GM04503 (cell line): ENCODE measurements at regions not wholly inside any gene's neighbourhood (a gene's known extent, or its start where the extent isn't known, plus 50 kb on each side); places are given as distances from the start of the nearest gene placed in this dataset.
"Not testable (repeated sequence)": the region's sequence is repeated elsewhere in the genome, so short reads cannot be mapped to it uniquely, and the experiment has no call there.

Source experiments
- DNase-seq: peaks from one replicate; pipeline ENCODE4 v3.0.0-alpha.2; 2012; ENCODE audit warnings: low read depth

DNA sequence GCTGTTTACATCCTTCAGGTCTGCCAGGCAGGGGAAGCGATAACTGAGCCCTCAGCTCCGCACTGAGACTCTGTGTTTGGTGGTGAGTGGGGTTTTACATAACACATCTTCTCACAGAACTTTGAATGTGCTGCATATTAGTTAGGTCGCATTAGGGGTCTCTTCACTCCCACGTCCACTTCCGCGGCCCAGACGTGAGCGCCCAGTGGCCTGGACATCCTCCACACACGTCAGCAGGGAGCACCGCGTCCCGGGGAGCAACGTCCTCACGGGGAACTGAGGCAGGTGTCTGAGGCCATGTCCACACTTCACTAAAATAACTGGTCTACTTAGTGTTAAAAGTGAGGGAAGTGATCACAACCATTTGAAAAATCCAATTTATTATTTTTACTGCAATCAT is 100.4 kb upstream of the SATB2 start:
- no peak for DNase-seq

DNA sequence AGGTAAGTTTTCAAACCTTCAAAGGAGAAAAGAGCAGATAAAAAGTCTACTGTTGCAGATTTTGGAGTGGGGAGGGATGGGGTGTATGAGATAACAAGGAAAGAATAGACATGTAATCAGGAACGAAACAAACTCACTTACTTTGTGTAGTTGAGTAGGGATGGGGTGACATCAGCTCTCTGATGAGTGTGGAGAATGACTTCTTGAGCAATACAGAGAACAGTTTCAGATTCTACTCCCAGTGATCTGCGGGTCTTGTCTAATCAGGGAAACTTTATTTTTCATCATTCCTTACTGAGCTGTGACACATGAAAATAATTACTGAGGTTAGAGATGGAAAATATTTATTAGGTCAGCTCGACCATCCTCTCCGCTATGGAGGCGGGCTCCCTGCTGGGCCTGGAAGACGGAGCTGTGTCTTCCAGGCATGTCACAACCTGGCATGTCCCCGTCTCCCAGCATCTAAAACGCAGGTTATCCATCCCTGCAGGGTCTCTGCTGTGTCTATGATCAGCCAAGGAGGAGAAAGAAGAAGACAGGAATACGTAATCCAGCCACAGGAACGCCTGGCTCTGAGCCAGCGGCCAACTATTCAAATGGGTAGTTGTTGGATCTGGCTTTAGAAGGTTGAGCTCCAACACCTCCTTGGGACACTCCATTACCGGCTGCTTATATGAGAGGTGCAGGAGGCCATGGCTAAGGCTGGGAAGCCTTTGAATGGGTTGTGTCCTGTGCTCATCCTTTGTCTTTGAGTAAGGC is 99.0 kb upstream of the SATB2 start:
- DNase-seq = peak; percentile 1

DNA sequence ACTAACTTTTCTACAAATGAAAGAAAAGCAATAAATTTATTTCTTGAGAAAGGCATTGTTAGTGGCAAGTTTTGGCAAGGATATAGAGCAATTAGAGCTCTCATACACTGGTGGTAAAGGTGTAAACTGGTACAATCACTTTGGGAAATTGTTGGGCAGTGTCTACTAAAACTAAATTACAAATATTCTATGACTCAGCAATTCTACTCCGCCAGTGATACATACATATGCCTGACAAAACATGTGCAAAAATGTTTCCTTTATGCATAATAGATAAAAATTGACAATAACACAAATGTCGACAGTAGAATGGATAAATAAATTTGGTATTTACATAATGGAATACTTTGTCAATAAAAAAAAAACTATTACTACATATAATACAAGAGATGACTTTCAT is 96.3 kb upstream of the SATB2 start:
- no peak for DNase-seq

DNA sequence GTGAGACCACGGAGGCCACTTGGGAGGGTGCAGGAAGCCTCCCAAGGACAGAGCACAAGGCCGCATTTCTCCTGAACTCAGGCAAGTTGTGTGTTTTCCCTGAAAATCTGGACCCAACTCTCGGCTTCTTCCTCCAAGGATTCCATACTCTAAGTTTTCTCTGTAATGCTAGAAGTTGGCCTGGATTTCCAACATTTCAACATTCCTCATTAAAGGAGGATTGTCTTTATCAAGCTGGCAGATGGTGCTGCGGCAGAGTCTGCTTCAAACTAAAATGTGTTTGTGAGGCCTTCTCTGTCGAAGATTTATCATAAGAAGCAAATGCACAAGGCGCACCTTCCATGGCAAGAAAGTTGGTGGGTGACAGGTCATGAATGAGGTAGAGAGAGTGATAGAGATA is 94.4 kb upstream of the SATB2 start:
- no peak for DNase-seq

DNA sequence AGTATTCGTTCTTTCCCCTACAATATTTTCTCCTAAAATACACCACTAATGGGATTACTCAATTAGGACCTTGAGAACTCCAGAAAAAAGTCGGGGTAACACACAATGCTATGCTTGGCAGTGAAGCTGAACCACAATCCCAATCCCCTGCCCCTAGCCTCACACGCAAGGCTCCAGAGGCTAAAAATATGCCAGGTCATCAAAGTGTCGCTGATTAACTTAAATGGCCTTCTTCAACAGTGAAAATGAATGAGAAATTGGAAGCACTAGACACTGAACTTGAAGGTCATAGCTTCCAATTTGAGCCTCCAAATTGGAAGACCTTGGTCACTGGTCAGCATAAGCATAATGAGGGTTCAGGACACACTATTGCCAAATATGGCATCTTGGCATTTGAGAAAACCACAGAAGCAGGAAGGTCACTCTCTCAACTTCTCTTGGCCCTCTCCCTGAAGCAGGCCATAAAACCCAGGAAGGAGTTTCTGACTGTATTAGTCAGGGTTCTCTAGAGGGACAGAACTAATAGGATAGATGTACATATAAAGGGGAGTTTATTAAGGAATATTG is 86.0 kb upstream of the SATB2 start:
- peak; percentile 3 for DNase-seq

DNA sequence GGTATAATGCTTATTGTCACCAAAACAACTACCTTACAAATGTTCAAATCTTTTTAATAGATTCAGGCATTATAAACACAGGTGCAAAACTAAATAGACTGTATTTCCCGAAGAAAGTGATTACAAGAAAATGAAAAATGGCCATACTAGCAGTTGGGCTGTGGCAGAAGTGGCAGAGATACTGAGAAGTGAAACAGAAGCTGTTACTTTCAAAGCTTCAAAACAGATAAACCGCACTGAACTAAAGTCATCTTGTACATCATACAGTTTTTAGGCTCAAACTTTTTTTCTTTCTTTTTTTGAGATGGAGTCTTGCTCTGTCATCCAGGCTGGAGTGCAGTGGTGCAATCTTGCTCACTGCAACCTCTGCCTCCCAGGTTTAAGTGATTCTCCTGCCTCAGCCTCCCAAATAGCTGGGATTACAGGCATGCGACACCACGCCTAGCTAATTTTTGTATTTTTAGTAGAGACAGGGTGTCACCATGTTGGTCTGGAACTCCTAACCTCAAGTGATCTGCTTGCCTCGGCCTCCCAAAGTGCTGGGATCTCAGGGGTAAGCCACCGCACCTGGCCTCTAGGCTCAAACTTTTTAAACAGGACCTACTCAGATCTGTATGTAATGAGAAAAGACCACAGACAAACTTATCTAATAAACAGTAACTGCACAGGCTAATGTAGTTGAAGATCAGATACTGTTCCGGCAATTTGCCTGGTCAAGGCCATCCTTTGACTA is 77.9 kb upstream of the SATB2 start:
- no peak for DNase-seq

DNA sequence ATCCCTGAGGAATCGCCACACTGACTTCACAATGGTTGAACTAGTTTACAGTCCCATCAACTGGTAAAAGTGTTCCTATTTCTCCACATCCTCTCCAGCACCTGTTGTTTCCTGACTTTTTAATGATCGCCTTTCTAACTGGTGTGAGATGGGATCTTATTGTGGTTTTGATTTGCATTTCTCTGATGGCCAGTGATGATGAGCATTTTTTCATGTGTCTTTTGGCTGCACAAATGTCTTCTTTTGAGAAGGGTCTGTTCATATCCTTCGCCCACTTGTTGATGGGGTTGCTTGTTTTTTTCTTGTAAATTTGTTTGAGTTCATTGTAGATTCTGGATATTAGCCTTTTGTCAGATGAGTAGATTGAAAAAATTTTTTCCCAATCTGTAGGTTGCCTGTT is 76.1 kb upstream of the SATB2 start:
- DNase-seq = not testable (repeated sequence)

DNA sequence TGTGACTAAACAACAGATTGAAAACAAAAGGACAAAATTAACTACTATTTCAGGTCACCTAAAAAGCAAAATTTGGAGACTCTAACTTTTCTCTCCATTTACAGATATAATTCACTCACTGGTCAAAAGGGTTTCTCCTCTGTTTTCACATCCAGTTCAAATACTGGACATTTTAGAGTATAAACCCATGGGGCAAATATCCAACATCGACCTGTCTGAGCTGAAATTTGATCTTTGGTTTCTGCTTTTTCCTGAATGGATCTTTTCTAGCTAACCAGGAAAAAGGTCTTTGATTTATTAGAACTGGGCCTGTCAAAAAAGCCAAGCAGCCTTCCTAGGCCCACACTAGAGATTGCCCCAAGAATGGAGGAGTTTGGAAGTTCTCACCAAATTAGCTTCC is 69.3 kb upstream of the SATB2 start:
- DNase-seq = no peak

DNA sequence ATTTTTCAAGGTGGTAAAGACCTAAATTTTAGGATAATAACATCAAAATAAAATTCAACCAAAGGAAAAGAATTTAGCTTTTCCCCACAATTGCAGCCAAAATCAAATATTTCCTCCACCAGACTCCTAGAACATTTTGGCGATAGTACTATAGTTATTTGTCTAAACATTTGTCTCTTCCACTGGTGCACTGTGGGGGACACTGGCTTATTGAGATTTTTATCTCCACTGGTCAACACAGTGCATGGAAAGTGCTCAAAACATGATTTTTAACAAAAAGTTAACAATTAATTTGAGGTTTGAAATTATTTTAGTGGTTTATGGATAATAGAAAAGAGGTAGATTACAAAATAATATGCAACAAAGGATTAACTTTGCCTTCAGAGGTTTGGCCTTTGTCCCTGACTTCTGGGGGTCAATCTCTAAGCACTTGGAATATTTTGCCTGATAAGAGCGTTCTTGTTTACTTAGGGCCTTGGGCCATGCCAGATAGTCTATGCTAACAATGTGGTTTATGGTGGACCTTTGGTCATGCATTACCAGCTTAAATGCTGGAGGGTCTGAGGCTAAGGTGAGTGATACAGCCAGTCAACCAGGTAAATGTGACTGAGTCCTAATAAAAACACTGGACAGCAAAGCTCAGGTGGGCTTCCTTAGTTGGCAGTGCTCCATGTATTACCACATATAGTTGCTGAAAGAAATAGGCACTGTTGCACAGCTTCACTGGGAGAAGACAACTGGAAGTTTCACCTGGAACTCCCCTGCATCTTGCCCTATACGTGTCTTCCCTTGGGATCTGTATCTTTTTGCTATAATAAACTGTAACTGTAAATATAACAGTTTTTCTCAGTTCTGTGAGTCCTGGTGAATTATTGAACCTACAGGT is 67.2 kb upstream of the SATB2 start:
- no peak for DNase-seq

DNA sequence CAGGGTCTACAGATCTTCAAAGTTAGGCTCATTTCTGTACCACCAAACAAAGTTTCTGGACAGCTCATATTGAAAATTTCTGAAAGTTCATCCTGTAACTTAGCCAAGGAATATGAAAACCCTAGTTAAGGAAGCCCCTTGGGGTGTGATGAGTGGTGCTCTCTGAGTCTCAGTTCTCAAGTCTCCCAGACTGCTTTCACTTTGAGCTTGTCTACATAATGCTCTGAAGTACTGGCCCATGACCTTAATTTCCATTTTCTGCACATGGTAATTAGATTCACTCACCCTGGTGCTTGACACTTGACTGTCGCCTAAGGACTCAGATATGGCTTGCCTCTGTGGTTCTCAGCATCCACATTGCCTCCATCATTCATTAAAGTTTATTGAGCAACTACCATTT is 51.7 kb upstream of the SATB2 start:
- no peak for DNase-seq
